H9 (cell line): ENCODE measurements at regions not wholly inside any gene's neighbourhood (a gene's known extent, or its start where the extent isn't known, plus 50 kb on each side); places are given as distances from the start of the nearest gene placed in this dataset.

Source experiments
- DNase-seq: peaks from one replicate; pipeline ENCODE4 v3.0.0-alpha.2; 2017
- H2AFZ ChIP-seq: one replicate; pipeline ENCODE4 v1.6.1; 2013; ENCODE audit warnings: mild to moderate bottlenecking, low read length, control low read depth, moderate library complexity
- H2AK5ac ChIP-seq: 2 replicates; pipeline ENCODE4 v1.6.1; 2013; ENCODE audit warnings: low read length, control low read depth, mixed read lengths; ENCODE audit not compliant: insufficient read length
- H2BK120ac ChIP-seq: one replicate; pipeline ENCODE4 v1.6.1; 2013; ENCODE audit warnings: low read depth, mild to moderate bottlenecking, low read length, control low read depth, inconsistent platforms; ENCODE audit not compliant: poor library complexity, severe bottlenecking
- H2BK12ac ChIP-seq: 2 replicates; pipeline ENCODE4 v1.6.1; 2013; ENCODE audit warnings: low read length, control low read depth, mixed read lengths, low read depth; ENCODE audit not compliant: insufficient read length
- H2BK15ac ChIP-seq: 2 replicates; pipeline ENCODE4 v1.6.1; 2013; ENCODE audit warnings: low read depth, low read length, control low read depth
- H2BK20ac ChIP-seq: one replicate; pipeline ENCODE4 v1.6.1; 2013; ENCODE audit warnings: low read depth, mild to moderate bottlenecking, low read length, control low read depth, inconsistent platforms; ENCODE audit not compliant: poor library complexity, severe bottlenecking
- H2BK5ac ChIP-seq: 2 replicates; pipeline ENCODE4 v1.6.1; 2013; ENCODE audit warnings: low read length, control low read depth, mixed read lengths; ENCODE audit not compliant: insufficient read length
- H3K14ac ChIP-seq: 2 replicates; pipeline ENCODE4 v1.6.1; 2013; ENCODE audit warnings: low read length, control low read depth; ENCODE audit not compliant: insufficient read depth
- H3K18ac ChIP-seq: 2 replicates; pipeline ENCODE4 v1.6.1; 2013; ENCODE audit warnings: low read depth, mild to moderate bottlenecking, mixed read lengths, low read length, control low read depth; ENCODE audit not compliant: insufficient read length
- H3K23ac ChIP-seq: 2 replicates; pipeline ENCODE4 v1.6.1; 2013; ENCODE audit warnings: low read length, control low read depth, mixed read lengths, low read depth; ENCODE audit not compliant: insufficient read length
- H3K23me2 ChIP-seq: 2 replicates; pipeline ENCODE4 v1.6.1; 2013; ENCODE audit warnings: low read depth, mild to moderate bottlenecking, mixed read lengths, low read length, control low read depth; ENCODE audit not compliant: insufficient read length, poor library complexity, severe bottlenecking
- H3K27ac ChIP-seq: 2 replicates; pipeline ENCODE4 v1.5.1; 2013; ENCODE audit warnings: low read length, control low read depth, mixed read lengths, low read depth; ENCODE audit not compliant: insufficient read length
- H3K27me3 ChIP-seq: 2 replicates; pipeline ENCODE4 v1.6.1; 2013; ENCODE audit warnings: low read length, control low read depth, inconsistent platforms; ENCODE audit not compliant: insufficient read depth
- H3K4ac ChIP-seq: 2 replicates; pipeline ENCODE4 v1.6.1; 2013; ENCODE audit warnings: low read depth, mild to moderate bottlenecking, control low read depth, inconsistent platforms, low read length, moderate library complexity
- H3K4me1 ChIP-seq: 2 replicates; pipeline ENCODE4 v1.6.1; 2013; ENCODE audit warnings: low read length, control low read depth, inconsistent platforms; ENCODE audit not compliant: insufficient read depth
- H3K4me2 ChIP-seq: 2 replicates; pipeline ENCODE4 v1.6.1; 2013; ENCODE audit warnings: low read length, control low read depth, mixed read lengths; ENCODE audit not compliant: insufficient read length, insufficient read depth
- H3K56ac ChIP-seq: 2 replicates; pipeline ENCODE4 v1.6.1; 2013; ENCODE audit warnings: low read depth, mild to moderate bottlenecking, mixed read lengths, low read length, control low read depth; ENCODE audit not compliant: insufficient read length
- H3K79me1 ChIP-seq: 2 replicates; pipeline ENCODE4 v1.6.1; 2013; ENCODE audit warnings: low read depth, mild to moderate bottlenecking, moderate library complexity, low read length, control low read depth, inconsistent platforms; ENCODE audit not compliant: insufficient read depth, poor library complexity, severe bottlenecking
- H3K79me2 ChIP-seq: 2 replicates; pipeline ENCODE4 v1.6.1; 2013; ENCODE audit warnings: low read length, control low read depth, inconsistent platforms; ENCODE audit not compliant: insufficient read depth
- H3K9ac ChIP-seq: 2 replicates; pipeline ENCODE4 v1.6.1; 2013; ENCODE audit warnings: low read length, control low read depth, mixed read lengths; ENCODE audit not compliant: insufficient read length; ENCODE audit errors: extremely low read depth
- H3K9me3 ChIP-seq: one replicate; pipeline ENCODE4 v1.6.1; 2013; ENCODE audit warnings: low read depth, low read length, inconsistent platforms; ENCODE audit not compliant: control insufficient read depth
- H3T11ph ChIP-seq: one replicate; pipeline ENCODE4 v1.6.1; 2013; ENCODE audit warnings: mild to moderate bottlenecking, low read length, control low read depth, inconsistent platforms
- H4K20me1 ChIP-seq: one replicate; pipeline ENCODE4 v1.6.1; 2013; ENCODE audit not compliant: control insufficient read depth, insufficient read length, insufficient read depth
- H4K5ac ChIP-seq: 2 replicates; pipeline ENCODE4 v1.6.1; 2013; ENCODE audit warnings: low read depth, mild to moderate bottlenecking, mixed read lengths, low read length, control low read depth; ENCODE audit not compliant: insufficient read length
- H4K8ac ChIP-seq: replicated peaks from 2 replicates; pipeline ENCODE4 v1.6.1; 2013; ENCODE audit warnings: low read length, control low read depth, mixed read lengths, low read depth; ENCODE audit not compliant: insufficient read length
- H4K91ac ChIP-seq: 2 replicates; pipeline ENCODE4 v1.6.1; 2013; ENCODE audit warnings: low read depth, mild to moderate bottlenecking, moderate library complexity, mixed read lengths, low read length, control low read depth; ENCODE audit not compliant: insufficient read length
- H3K27ac Mint-ChIP-seq, 3 experiments: 2 replicates in 2 of 3; 3 replicates in 1 of 3; pipeline ENCODE4 v1.8.0; 2020 to 2021; ENCODE audit warnings: mixed read lengths in 3 of 3, mild to moderate bottlenecking in 1 of 3, moderate library complexity in 1 of 3
- H3K27me3 Mint-ChIP-seq: 2 replicates; pipeline ENCODE4 v1.8.0; 2021; ENCODE audit warnings: low read depth, mild to moderate bottlenecking, moderate library complexity, mixed read lengths
- H3K36me3 Mint-ChIP-seq, 3 experiments: 2 replicates in 2 of 3; 3 replicates in 1 of 3; pipeline ENCODE4 v1.8.0; 2020 to 2021; ENCODE audit warnings: low read depth in 3 of 3, mixed read lengths in 3 of 3; ENCODE audit not compliant: insufficient read depth in 1 of 3
- H3K4me1 Mint-ChIP-seq, 2 experiments: 2 replicates each; pipeline ENCODE4 v1.8.0; 2020; ENCODE audit warnings: mixed read lengths in 2 of 2
- H3K4me3 Mint-ChIP-seq, 2 experiments: 2 replicates in 1 of 2; 3 replicates in 1 of 2; pipeline ENCODE4 v1.8.0; 2020 to 2021; ENCODE audit warnings: mild to moderate bottlenecking in 2 of 2, mixed read lengths in 2 of 2, moderate library complexity in 1 of 2
- H3K9me3 Mint-ChIP-seq, 2 experiments: 2 replicates in 1 of 2; 3 replicates in 1 of 2; pipeline ENCODE4 v1.8.0; 2020; ENCODE audit warnings: mild to moderate bottlenecking in 2 of 2, mixed read lengths in 2 of 2, moderate library complexity in 1 of 2
- WGBS: extraction: QIAGEN DNeasy Blood & Tissue Kit; methylation state at CpG from one replicate; pipeline ENCODE4 v1.1.7; 2013; ENCODE audit warnings: missing lambda C conversion rate, low lambda C conversion rate, mixed read lengths; ENCODE audit not compliant: insufficient read length; ENCODE audit errors: extremely low coverage; 5-methylcytosine and 5-hydroxymethylcytosine counted together
- TF ChIP-seq, protein P1 (sequence below): fragments of 200-600 bp; sonication (generic); conservative IDR thresholded peaks from 3 replicates; pipeline ENCODE4 v1.8.0; 2021; ENCODE audit warnings: antibody characterized with exemption, mild to moderate bottlenecking

DNA sequence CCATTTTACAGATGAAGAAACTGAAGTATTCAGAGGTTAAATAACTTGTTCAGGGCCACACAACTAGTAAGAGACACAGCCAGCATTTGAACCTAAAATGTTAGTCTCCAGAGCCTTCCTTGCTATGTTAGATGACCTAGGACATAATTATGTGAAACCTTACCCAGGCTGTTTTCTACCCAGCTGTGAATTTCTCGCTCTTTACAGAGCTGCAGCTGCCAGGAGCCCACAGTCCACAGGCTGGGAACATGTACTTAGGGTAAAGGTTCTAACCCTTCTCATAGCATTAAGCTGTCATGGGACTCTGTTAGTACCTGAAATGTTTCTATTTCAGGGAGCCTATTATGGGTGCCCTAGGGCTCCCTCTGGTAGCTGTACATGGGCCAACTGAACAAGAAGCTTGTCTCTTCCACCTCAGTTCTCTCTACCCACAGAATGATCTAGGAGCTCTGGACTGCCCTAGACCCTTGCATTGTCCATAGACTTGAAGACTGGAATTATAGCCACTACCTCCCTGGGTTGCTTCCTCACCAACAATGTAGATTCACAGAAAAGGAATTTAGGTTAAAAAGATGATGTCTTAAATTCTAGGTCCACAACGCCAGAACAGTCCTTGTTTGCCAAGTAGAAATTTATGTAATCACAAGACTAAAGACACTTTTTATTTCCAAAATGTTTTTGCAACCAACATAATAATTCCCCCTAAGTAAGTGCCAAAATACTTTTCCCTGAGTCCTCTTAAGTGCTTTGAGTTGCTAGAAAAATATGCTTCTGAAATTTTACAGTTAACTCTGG, 262.9 kb downstream of the PIK3R1 start:
- H3K4me3 Mint-ChIP-seq = no peak overlapping the region
- no peak overlapping the region for H3K27ac Mint-ChIP-seq
- H3K36me3 Mint-ChIP-seq = no peaks in the 10 kb centered on the region; a peak in 1 of 7 replicates
- H3K4me1 ChIP-seq = no peaks in the 10 kb centered on the region
- H3K9me3 ChIP-seq = no peaks in the 10 kb centered on the region
- H3K79me1 ChIP-seq = no peaks in the 10 kb centered on the region
- H4K20me1 ChIP-seq = no peaks in the 10 kb centered on the region
- no peak overlapping the region for H3K9ac ChIP-seq
- H3K79me2 ChIP-seq = no peaks in the 10 kb centered on the region
- H3K27me3 ChIP-seq = no peaks in the 10 kb centered on the region
- H3K18ac ChIP-seq = no peak overlapping the region
- no peaks in the 10 kb centered on the region for H3K23me2 ChIP-seq
- no peak overlapping the region for H2BK20ac ChIP-seq
- H3K4ac ChIP-seq = no peak overlapping the region
- H4K5ac ChIP-seq = no peak overlapping the region
- WGBS = no CpG with 5 or more reads among the region's 2 CpGs
- no peak overlapping the region for H3K14ac ChIP-seq
- H3K56ac ChIP-seq = no peak overlapping the region
- H2BK15ac ChIP-seq = no peak overlapping the region
- H2BK120ac ChIP-seq = no peak overlapping the region
- no peak for DNase-seq
- no peak overlapping the region for H2AFZ ChIP-seq
- H3T11ph ChIP-seq = no peak overlapping the region
- no peak overlapping the region for H2AK5ac ChIP-seq
- no peaks in the 10 kb centered on the region; a peak in 1 of 4 replicates for H3K4me1 Mint-ChIP-seq
- TF ChIP-seq, protein P1, sequence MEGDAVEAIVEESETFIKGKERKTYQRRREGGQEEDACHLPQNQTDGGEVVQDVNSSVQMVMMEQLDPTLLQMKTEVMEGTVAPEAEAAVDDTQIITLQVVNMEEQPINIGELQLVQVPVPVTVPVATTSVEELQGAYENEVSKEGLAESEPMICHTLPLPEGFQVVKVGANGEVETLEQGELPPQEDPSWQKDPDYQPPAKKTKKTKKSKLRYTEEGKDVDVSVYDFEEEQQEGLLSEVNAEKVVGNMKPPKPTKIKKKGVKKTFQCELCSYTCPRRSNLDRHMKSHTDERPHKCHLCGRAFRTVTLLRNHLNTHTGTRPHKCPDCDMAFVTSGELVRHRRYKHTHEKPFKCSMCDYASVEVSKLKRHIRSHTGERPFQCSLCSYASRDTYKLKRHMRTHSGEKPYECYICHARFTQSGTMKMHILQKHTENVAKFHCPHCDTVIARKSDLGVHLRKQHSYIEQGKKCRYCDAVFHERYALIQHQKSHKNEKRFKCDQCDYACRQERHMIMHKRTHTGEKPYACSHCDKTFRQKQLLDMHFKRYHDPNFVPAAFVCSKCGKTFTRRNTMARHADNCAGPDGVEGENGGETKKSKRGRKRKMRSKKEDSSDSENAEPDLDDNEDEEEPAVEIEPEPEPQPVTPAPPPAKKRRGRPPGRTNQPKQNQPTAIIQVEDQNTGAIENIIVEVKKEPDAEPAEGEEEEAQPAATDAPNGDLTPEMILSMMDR = no peak
- H4K8ac ChIP-seq = no peak overlapping the region
- H3K27ac ChIP-seq = no peak overlapping the region
- H2BK5ac ChIP-seq = no peak overlapping the region
- H3K27me3 Mint-ChIP-seq = no peaks in the 10 kb centered on the region
- H2BK12ac ChIP-seq = no peak overlapping the region
- no peak overlapping the region for H4K91ac ChIP-seq
- H3K9me3 Mint-ChIP-seq = no peaks in the 10 kb centered on the region; a peak in 1 of 5 replicates
- H3K23ac ChIP-seq = no peak overlapping the region
- H3K4me2 ChIP-seq = no peak overlapping the region
